ENCODE measurements at regions not wholly inside any gene's neighbourhood (a gene's known extent, or its start where the extent isn't known, plus 50 kb on each side); places are given as distances from the start of the nearest gene placed in this dataset.

- Histone ChIP-seq H3K4me1 (replicated peaks in 1 of 2; ENCODE audit: control insufficient read depth in 2 of 2, insufficient read depth in 2 of 2, low read length in 2 of 2) (no peaks in the 10 kb centered on the region), H3K9me1 (ENCODE audit: control insufficient read depth, insufficient read depth, low read length) (no peaks in the 10 kb centered on the region), H4K20me1 (replicated peaks; ENCODE audit: control insufficient read depth, insufficient read depth, low read length) (no peaks in the 10 kb centered on the region), H3K4me2 (ENCODE audit: insufficient read depth, low read length) (no peak overlapping the region), H3K4me3 (no peak overlapping the region), H2AFZ (ENCODE audit: low read depth, low read length) (no peak overlapping the region), H3K27me3 (ENCODE audit: control insufficient read depth in 2 of 2, insufficient read depth in 2 of 2, low read length in 2 of 2) (no peaks in the 10 kb centered on the region), H3K9me3 (replicated peaks; ENCODE audit: control insufficient read depth, insufficient read depth, low read depth, low read length) (no peaks in the 10 kb centered on the region), H3K36me3 (ENCODE audit: control insufficient read depth, insufficient read depth, low read length) (no peaks in the 10 kb centered on the region), H3K79me2 (ENCODE audit: control insufficient read depth, insufficient read depth, low read length) (no peaks in the 10 kb centered on the region), H3K9ac (ENCODE audit: insufficient read depth in 1 of 2, low read depth in 2 of 2, low read length in 2 of 2) (no peak overlapping the region), H3K27ac (ENCODE audit: extremely low read depth, low read depth, low read length) (no peak overlapping the region)
- BruUV-seq (replicated peaks): no TSS peak
- 0% methylated on average over 1 of the region's 1 CpG for WGBS (ENCODE audit: insufficient coverage, low coverage, missing lambda C conversion rate)
- in situ Hi-C loops (cut with MboI) (no loop called here), intact Hi-C loops (cut with micrococcal nuclease) (no loop called here)
- FAIRE-seq (no peak), DNase-seq (ENCODE audit: extremely low read depth in 1 of 4, low spot score in 3 of 4) (no peak), ATAC-seq (no peak)
- TF ChIP-seq TAL1 (IDR thresholded peaks at IDR 0.05): no peak
- TF ChIP-seq MAFG (tag; conservative IDR thresholded peaks at IDR 0.05): 0 out of 2 replicates have a peak, but pooled peaks have one; percentile 17
- no peak for TF ChIP-seq ZNF3 (CRISPR knock-in tag; IDR thresholded peaks at IDR 0.05)
- TF ChIP-seq, protein P1, sequence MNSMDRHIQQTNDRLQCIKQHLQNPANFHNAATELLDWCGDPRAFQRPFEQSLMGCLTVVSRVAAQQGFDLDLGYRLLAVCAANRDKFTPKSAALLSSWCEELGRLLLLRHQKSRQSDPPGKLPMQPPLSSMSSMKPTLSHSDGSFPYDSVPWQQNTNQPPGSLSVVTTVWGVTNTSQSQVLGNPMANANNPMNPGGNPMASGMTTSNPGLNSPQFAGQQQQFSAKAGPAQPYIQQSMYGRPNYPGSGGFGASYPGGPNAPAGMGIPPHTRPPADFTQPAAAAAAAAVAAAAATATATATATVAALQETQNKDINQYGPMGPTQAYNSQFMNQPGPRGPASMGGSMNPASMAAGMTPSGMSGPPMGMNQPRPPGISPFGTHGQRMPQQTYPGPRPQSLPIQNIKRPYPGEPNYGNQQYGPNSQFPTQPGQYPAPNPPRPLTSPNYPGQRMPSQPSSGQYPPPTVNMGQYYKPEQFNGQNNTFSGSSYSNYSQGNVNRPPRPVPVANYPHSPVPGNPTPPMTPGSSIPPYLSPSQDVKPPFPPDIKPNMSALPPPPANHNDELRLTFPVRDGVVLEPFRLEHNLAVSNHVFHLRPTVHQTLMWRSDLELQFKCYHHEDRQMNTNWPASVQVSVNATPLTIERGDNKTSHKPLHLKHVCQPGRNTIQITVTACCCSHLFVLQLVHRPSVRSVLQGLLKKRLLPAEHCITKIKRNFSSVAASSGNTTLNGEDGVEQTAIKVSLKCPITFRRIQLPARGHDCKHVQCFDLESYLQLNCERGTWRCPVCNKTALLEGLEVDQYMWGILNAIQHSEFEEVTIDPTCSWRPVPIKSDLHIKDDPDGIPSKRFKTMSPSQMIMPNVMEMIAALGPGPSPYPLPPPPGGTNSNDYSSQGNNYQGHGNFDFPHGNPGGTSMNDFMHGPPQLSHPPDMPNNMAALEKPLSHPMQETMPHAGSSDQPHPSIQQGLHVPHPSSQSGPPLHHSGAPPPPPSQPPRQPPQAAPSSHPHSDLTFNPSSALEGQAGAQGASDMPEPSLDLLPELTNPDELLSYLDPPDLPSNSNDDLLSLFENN (IDR thresholded peaks at IDR 0.05; ENCODE audit: low read depth in 2 of 2, low read length in 2 of 2): no peak
- no peak for TF ChIP-seq TSHZ1 (CRISPR knock-in tag; IDR thresholded peaks at IDR 0.05)
- TF ChIP-seq ZNF75A (CRISPR knock-in tag; IDR thresholded peaks at IDR 0.05): no peak
- TF ChIP-seq RNF219 (CRISPR knock-in tag; IDR thresholded peaks at IDR 0.05): no peak
- CTCF ChIA-PET (ENCODE audit: low intra/inter-chr PET ratio): no interaction called here
- POLR2A ChIA-PET: no interaction called here
These were observed 402.3 kb downstream of the LRRC70 start for GRCh38 chr5:62980884-62981283.

Data from K562 (cell line).